NB4 (cell line): ENCODE measurements at regions not wholly inside any gene's neighbourhood (a gene's known extent, or its start where the extent isn't known, plus 50 kb on each side); places are given as distances from the start of the nearest gene placed in this dataset.

ENCODE experiments used
- MAX ChIP-seq: IDR thresholded peaks from 2 replicates; pipeline ENCODE4 v1.6.1; 2011; ENCODE audit warnings: low read depth, low read length
- POLR2A ChIP-seq: IDR thresholded peaks from 2 replicates; pipeline ENCODE4 v1.6.1; 2011; ENCODE audit warnings: mild to moderate bottlenecking; ENCODE audit not compliant: insufficient read length; ENCODE audit errors: extremely low read depth
- TF ChIP-seq, protein P1 (sequence below): IDR thresholded peaks from one replicate; pipeline ENCODE4 v1.5.1; 2012; ENCODE audit warnings: low read depth, low read length

GRCh38 chr20:56769921-56770600 is 141.0 kb downstream of the TFAP2C start:
- TF ChIP-seq, protein P1, sequence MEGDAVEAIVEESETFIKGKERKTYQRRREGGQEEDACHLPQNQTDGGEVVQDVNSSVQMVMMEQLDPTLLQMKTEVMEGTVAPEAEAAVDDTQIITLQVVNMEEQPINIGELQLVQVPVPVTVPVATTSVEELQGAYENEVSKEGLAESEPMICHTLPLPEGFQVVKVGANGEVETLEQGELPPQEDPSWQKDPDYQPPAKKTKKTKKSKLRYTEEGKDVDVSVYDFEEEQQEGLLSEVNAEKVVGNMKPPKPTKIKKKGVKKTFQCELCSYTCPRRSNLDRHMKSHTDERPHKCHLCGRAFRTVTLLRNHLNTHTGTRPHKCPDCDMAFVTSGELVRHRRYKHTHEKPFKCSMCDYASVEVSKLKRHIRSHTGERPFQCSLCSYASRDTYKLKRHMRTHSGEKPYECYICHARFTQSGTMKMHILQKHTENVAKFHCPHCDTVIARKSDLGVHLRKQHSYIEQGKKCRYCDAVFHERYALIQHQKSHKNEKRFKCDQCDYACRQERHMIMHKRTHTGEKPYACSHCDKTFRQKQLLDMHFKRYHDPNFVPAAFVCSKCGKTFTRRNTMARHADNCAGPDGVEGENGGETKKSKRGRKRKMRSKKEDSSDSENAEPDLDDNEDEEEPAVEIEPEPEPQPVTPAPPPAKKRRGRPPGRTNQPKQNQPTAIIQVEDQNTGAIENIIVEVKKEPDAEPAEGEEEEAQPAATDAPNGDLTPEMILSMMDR = no peak
- no peak for TF ChIP-seq POLR2A
- no peak for TF ChIP-seq MAX
